ENCODE measurements at regions not wholly inside any gene's neighbourhood (a gene's known extent, or its start where the extent isn't known, plus 50 kb on each side); places are given as distances from the start of the nearest gene placed in this dataset.
"Not testable (repeated sequence)": the region's sequence is repeated elsewhere in the genome, so short reads cannot be mapped to it uniquely, and the experiment has no call there.

DNA sequence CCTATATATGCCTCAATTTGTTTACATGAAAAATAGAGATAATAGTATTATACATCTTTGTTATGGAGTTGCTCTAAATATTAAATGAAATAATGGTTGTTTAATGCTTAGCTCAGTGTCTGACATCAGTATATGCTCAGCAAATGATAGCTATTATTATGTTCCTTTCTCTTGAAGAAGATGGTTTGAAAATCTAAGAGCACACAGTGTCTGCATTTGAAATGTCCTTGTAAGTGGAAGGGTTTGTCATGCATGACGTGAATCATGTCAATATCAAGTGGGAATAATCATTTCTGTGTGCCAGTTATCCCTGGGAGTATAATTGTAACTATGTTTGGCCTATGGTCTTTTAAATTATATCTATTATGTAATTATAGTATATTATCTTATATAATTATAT is 377.5 kb upstream of the SORCS1 start:
- no peak for DNase-seq

DNA sequence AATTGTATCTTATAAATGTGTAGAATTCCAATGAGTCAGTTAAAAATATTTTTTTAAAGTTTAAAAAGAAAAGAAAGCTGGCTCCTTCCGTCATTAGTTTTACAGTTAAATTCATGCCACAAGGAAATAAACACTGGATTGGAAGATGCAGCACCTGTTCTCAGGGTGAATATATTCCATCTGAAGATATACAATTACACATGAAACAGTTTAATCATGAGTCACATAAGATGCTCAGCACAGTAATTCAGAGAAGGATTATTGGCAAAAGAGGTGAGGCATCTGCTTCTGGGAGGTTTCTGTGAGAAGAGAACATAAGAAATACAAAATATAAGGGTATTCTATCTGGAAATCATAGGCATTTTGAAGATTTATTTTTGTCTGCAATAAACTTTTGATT is 376.5 kb upstream of the SORCS1 start:
- no peak for DNase-seq

DNA sequence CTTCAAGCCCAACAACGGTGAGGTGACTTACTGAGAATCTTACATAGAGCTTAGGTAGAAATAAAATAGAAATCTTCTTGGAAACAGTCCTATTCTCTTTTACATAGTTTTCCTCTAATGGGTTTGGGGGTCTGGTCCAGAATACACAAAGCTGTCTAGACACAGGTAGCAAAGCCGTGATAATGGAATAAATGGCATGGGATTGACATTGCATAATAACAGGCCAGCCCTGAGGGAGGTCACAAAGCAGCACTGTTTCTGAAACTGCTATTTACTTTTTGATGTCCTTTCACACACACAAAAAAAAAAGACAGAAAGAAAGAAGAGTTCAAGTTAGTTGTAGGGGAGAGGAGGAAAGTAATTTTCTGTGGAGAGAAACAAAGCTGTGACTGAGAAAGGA is 364.8 kb upstream of the SORCS1 start:
- no peak for DNase-seq

GRCh38 chr10:107520348-107520747 is 355.8 kb upstream of the SORCS1 start:
- no peak for DNase-seq

DNA sequence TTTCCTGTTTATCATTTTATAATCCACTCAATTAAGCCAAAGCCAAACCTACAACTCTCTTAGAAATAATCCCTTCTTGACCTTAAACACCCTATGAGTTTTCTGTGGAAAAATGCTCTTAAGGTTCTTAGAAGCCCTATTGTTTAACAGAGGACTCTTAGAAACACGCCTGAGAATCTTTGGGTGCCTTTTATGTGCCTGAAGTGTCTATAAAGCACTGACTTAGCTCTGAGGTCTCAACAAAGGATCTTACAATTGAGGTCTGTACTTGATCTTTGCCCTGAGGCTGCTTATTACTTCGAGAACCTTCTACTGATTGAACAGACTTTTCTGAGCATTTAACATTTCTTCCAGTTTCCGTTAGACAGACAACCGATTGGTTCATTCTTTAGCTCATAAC is 353.3 kb upstream of the SORCS1 start:
- no peak for DNase-seq

GRCh38 chr10:107516349-107516748 is 351.8 kb upstream of the SORCS1 start:
- no peak for DNase-seq

DNA sequence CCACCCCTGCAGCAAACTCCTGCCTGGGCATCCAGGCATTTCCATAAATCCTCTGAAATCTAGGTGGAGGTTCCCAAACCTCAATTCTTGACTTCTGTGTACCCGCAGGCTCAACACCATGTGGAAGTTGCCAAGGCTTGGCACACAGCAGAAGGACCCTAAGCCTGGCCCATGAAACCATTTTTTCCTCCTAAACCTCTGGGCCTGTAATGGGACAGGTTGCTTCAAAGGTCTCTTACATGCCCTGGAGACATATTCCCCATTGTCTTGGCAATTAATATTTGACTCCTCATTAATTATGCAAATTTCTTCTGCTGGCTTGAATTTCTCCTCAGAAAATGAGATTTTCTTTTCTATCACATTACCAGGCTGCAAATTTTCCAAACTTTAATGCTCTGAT is 339.5 kb upstream of the SORCS1 start:
- DNase-seq = not testable (repeated sequence)

GRCh38 chr10:107502229-107502985 is 337.9 kb upstream of the SORCS1 start:
- DNase-seq = no peak

DNA sequence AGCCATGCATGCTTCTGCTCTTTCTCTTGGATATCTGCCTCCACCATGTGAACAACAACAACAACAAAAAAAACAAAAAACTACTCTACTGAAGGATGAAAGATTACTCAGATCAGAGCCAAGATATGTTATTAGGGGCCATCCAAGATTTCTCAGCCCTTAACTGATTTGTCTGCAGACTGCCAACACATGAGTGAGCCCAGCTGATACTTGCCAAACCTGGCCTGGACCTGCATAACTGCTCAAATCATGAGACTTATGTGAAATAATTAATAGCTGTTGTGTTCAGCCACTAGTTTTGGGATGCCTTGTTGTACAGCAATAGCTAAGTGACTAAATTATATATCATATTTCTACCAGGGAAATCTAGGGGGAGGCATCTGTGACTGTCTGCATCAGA is 334.5 kb upstream of the SORCS1 start:
- DNase-seq = no peak

GRCh38 chr10:107497024-107497423 is 332.5 kb upstream of the SORCS1 start:
- DNase-seq = no peak

DNA sequence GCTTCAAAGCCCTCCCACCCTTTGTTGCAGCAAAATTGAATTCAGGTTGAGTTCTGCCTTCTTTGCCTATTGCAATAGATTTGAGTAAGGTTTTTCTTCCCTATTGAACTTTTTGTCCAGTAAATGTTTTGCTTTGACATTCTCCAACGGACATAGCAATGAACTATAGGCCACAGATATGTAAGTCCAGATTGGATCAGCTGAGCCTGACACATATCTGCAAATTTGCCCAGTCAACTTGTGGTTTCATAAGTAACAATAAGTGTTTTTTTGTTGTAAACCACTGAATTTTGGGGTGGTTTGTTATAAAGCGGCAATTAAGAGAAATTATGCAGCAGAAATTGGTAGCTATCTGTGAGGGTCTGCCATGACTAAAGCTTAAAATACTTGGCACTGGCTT is 332.1 kb upstream of the SORCS1 start:
- no peak for DNase-seq

- DNase-seq = no peak
These were observed 327.9 kb upstream of the SORCS1 start for GRCh38 chr10:107492389-107492788.

DNA sequence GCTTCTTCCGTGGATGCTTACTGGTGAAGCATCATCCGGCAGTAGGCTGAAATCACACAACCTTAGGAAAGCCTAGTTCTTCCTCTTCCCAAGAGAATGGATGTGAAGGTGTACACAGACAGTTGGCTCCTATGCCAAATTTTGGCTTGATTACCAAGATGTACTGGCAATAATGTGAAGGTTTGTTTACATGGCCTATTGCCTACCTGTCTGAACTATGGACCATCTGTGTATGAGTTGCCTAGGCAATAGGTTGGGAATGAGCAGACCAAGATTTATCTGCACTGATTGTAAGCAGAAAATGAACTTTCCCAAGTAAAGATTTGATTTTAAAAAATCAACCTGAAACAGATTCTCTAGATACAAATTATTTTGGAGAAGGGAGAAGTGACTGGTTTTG is 325.9 kb upstream of the SORCS1 start:
- DNase-seq = no peak

- no peak for DNase-seq
These were observed 322.8 kb upstream of the SORCS1 start for GRCh38 chr10:107487284-107487683.

DNA sequence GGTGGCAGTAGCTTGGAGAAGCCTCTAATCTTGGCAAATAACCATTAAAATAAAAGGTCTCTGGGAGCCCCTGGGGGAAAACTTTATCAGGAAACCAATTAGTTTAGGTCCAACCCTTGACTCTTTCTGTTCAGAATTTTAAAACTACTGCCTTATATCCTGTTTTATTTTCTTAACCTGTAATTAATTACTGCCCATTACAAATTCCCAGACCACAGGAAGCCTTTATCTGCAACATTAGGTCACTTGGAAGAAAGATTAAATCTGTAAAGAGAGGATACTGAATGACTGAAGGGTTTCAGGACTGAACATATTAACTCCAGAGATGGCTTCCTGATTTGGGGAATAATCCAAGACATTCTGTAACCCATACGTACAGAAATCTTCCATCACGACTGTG is 320.5 kb upstream of the SORCS1 start:
- no peak for DNase-seq

GRCh38 chr10:107481881-107482280 is 317.4 kb upstream of the SORCS1 start:
- no peak for DNase-seq

- DNase-seq = no peak
These were observed 316.7 kb upstream of the SORCS1 start for GRCh38 chr10:107481224-107481623.

GRCh38 chr10:107480781-107481180 is 316.3 kb upstream of the SORCS1 start:
- no peak for DNase-seq

GRCh38 chr10:107477266-107477665 is 312.8 kb upstream of the SORCS1 start:
- no peak for DNase-seq

DNA sequence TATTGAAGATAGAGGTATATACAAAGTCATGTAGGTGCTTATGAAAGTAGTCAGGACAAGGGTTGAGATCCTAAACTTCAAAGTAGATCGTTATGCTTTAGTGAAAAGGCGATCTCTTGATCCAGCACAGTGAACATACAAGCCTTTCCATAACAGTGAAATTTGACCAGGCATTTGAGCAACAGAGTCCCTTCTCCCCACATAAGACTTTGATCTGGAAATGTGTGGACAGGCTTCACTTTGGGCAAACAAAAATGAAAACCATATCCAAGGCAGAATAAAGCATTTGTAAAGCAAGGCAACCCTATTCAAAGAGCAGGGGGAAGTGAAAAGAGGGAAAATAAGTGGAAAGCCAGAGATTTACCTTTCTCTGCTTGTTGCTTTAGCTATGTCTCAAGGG is 311.9 kb upstream of the SORCS1 start:
- no peak for DNase-seq

- no peak for DNase-seq
These were observed 310.1 kb upstream of the SORCS1 start for GRCh38 chr10:107474650-107475049.

GRCh38 chr10:107473225-107473624 is 308.7 kb upstream of the SORCS1 start:
- no peak for DNase-seq

GRCh38 chr10:107471911-107472310 is 307.4 kb upstream of the SORCS1 start:
- no peak for DNase-seq

DNA sequence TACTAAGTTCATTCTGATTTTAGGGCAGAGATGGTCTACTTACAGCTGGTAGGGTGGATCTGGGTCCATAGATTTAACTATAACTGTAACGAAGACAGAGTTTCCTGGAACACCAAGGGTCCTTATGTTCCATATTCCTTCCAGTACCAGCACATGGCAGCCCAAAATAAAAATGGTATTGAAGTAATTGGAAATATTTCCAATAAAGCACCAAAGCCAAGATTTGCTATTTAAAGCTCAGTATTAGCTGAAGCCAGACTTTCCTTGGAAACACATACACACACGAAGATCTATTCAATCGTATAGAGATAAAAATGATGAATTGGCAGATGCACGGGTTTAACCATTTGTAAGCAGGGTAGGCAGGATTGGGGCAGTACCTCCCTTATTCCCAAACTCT is 289.1 kb upstream of the SORCS1 start:
- DNase-seq = no peak

- no peak for DNase-seq
These were observed 286.5 kb upstream of the SORCS1 start for GRCh38 chr10:107451047-107451446.

Data from SW 1271 (cell line).